Activated CD8-positive, alpha-beta memory T cell treated with anti-CD3 and anti-CD28 coated beads, Interleukin-2, amount 10 ng/mL, durations not matched to agents 7 days and 5 days (primary cell): ENCODE measurements at regions not wholly inside any gene's neighbourhood (a gene's known extent, or its start where the extent isn't known, plus 50 kb on each side); places are given as distances from the start of the nearest gene placed in this dataset.

Experiments used
- ATAC-seq: fragments of 150-1000 bp; cut with Tn5 transposase; one replicate; pipeline ENCODE4 v1.10.0; 2021; ENCODE audit warnings: moderate library complexity
- CTCF ChIA-PET: fragments of 350-600 bp; sonication (Branson Sonifier 250); formaldehyde crosslinking; loops from one replicate; lab custom pipeline; 2021; ENCODE audit warnings: antibody characterized with exemption; lab: Charles Lee
- DNase-seq: peaks from one replicate; pipeline ENCODE4 v3.0.0-alpha.2; 2020
- H3K27ac Mint-ChIP-seq: one replicate; pipeline ENCODE4 v1.8.0; 2021; ENCODE audit warnings: mild to moderate bottlenecking, mixed read lengths
- H3K27me3 Mint-ChIP-seq: one replicate; pipeline ENCODE4 v1.8.0; 2021; ENCODE audit warnings: mixed read lengths
- H3K36me3 Mint-ChIP-seq: one replicate; pipeline ENCODE4 v1.8.0; 2021; ENCODE audit warnings: mild to moderate bottlenecking, mixed read lengths
- H3K4me1 Mint-ChIP-seq: one replicate; pipeline ENCODE4 v1.8.0; 2021; ENCODE audit warnings: mixed read lengths
- H3K4me3 Mint-ChIP-seq: one replicate; pipeline ENCODE4 v1.8.0; 2021; ENCODE audit warnings: mild to moderate bottlenecking, moderate library complexity, mixed read lengths
- H3K9me3 Mint-ChIP-seq: one replicate; pipeline ENCODE4 v1.8.0; 2022; ENCODE audit warnings: low read depth, mixed read lengths

- ATAC-seq (no peak), DNase-seq (no peak)
- no peak overlapping the region for H3K27ac Mint-ChIP-seq
- no peak overlapping the region for H3K4me3 Mint-ChIP-seq
- H3K36me3 Mint-ChIP-seq: no peaks in the 10 kb centered on the region
- peaks cover 5% of the 10 kb centered on the region for H3K27me3 Mint-ChIP-seq
- CTCF ChIA-PET: no interaction called here
- no peaks in the 10 kb centered on the region for H3K9me3 Mint-ChIP-seq
- no peaks in the 10 kb centered on the region for H3K4me1 Mint-ChIP-seq
Observed at GRCh38 chr5:10921160-10921559, 160.1 kb upstream of the DAP start.

GRCh38 chr5:10920400-10920799 lies 159.4 kb upstream of the DAP start:
- H3K4me3 Mint-ChIP-seq: no peak overlapping the region
- no peaks in the 10 kb centered on the region for H3K4me1 Mint-ChIP-seq
- no peak overlapping the region for H3K27ac Mint-ChIP-seq
- no peak for DNase-seq
- ATAC-seq: no peak
- CTCF ChIA-PET: no interaction called here
- no peaks in the 10 kb centered on the region for H3K36me3 Mint-ChIP-seq
- H3K27me3 Mint-ChIP-seq: peaks cover 5% of the 10 kb centered on the region
- no peaks in the 10 kb centered on the region for H3K9me3 Mint-ChIP-seq

- Mint-ChIP-seq H3K4me1 (no peaks in the 10 kb centered on the region), H3K9me3 (no peaks in the 10 kb centered on the region), H3K4me3 (no peak overlapping the region), H3K27me3 (peaks cover 4% of the 10 kb centered on the region), H3K27ac (no peak overlapping the region), H3K36me3 (no peaks in the 10 kb centered on the region)
- no peak for ATAC-seq
- CTCF ChIA-PET: no interaction called here
- no peak for DNase-seq
Observed at GRCh38 chr5:10914741-10915480, 153.9 kb upstream of the DAP start.

GRCh38 chr5:10913841-10914240 lies 152.8 kb upstream of the DAP start:
- CTCF ChIA-PET: no interaction called here
- no peaks in the 10 kb centered on the region for H3K9me3 Mint-ChIP-seq
- peaks cover 4% of the 10 kb centered on the region for H3K27me3 Mint-ChIP-seq
- no peaks in the 10 kb centered on the region for H3K4me1 Mint-ChIP-seq
- no peak overlapping the region for H3K27ac Mint-ChIP-seq
- no peak overlapping the region for H3K4me3 Mint-ChIP-seq
- DNase-seq (no peak), ATAC-seq (no peak)
- no peaks in the 10 kb centered on the region for H3K36me3 Mint-ChIP-seq

GRCh38 chr5:10913181-10913810 lies 152.3 kb upstream of the DAP start:
- CTCF ChIA-PET: no interaction called here
- DNase-seq: no peak
- Mint-ChIP-seq H3K4me3 (no peak overlapping the region), H3K4me1 (no peaks in the 10 kb centered on the region), H3K9me3 (no peaks in the 10 kb centered on the region), H3K27ac (no peak overlapping the region), H3K36me3 (no peaks in the 10 kb centered on the region), H3K27me3 (peaks cover 4% of the 10 kb centered on the region)
- no peak for ATAC-seq

GRCh38 chr5:10912435-10912834 lies 151.4 kb upstream of the DAP start:
- CTCF ChIA-PET: no interaction called here
- H3K27ac Mint-ChIP-seq: no peak overlapping the region
- H3K4me1 Mint-ChIP-seq: no peaks in the 10 kb centered on the region
- H3K27me3 Mint-ChIP-seq: peaks cover 4% of the 10 kb centered on the region
- H3K9me3 Mint-ChIP-seq: no peaks in the 10 kb centered on the region
- no peak for ATAC-seq
- H3K4me3 Mint-ChIP-seq: no peak overlapping the region
- no peaks in the 10 kb centered on the region for H3K36me3 Mint-ChIP-seq
- no peak for DNase-seq

GRCh38 chr5:10910261-10910660 lies 149.2 kb upstream of the DAP start:
- DNase-seq (no peak), ATAC-seq (no peak)
- Mint-ChIP-seq H3K27ac (no peak overlapping the region), H3K4me3 (no peak overlapping the region), H3K4me1 (no peaks in the 10 kb centered on the region), H3K9me3 (no peaks in the 10 kb centered on the region), H3K27me3 (peaks cover 9% of the 10 kb centered on the region), H3K36me3 (no peaks in the 10 kb centered on the region)
- CTCF ChIA-PET: no interaction called here

- no peak for ATAC-seq
- Mint-ChIP-seq H3K4me3 (no peak overlapping the region), H3K27me3 (peaks cover 7% of the 10 kb centered on the region), H3K9me3 (no peaks in the 10 kb centered on the region), H3K36me3 (no peaks in the 10 kb centered on the region), H3K4me1 (no peaks in the 10 kb centered on the region), H3K27ac (no peak overlapping the region)
- CTCF ChIA-PET: no interaction called here
- no peak for DNase-seq
Observed at GRCh38 chr5:10904862-10905432, 143.9 kb upstream of the DAP start.

- Mint-ChIP-seq H3K36me3 (no peaks in the 10 kb centered on the region), H3K4me1 (no peaks in the 10 kb centered on the region), H3K27me3 (peaks cover 7% of the 10 kb centered on the region), H3K4me3 (no peak overlapping the region), H3K27ac (no peak overlapping the region), H3K9me3 (no peaks in the 10 kb centered on the region)
- ATAC-seq: no peak
- DNase-seq: no peak
- CTCF ChIA-PET: no interaction called here
Observed at GRCh38 chr5:10903786-10904560, 142.9 kb upstream of the DAP start.

GRCh38 chr5:10902145-10902544 lies 141.1 kb upstream of the DAP start:
- Mint-ChIP-seq H3K9me3 (no peaks in the 10 kb centered on the region), H3K27ac (no peak overlapping the region), H3K36me3 (no peaks in the 10 kb centered on the region), H3K4me1 (no peaks in the 10 kb centered on the region), H3K27me3 (peaks cover 7% of the 10 kb centered on the region), H3K4me3 (no peak overlapping the region)
- DNase-seq (no peak), ATAC-seq (no peak)
- CTCF ChIA-PET: no interaction called here

GRCh38 chr5:10898514-10898913 lies 137.5 kb upstream of the DAP start:
- H3K9me3 Mint-ChIP-seq: no peaks in the 10 kb centered on the region
- DNase-seq: no peak
- no peak overlapping the region for H3K27ac Mint-ChIP-seq
- H3K27me3 Mint-ChIP-seq: no peaks in the 10 kb centered on the region
- H3K36me3 Mint-ChIP-seq: no peaks in the 10 kb centered on the region
- no peak overlapping the region for H3K4me3 Mint-ChIP-seq
- no peak for ATAC-seq
- CTCF ChIA-PET: interaction anchor here (1.2 kb wide), 1 partner anchor 34 kb away, joined by 3 read pairs; no protein-coding TSS in a partner anchor
- H3K4me1 Mint-ChIP-seq: no peaks in the 10 kb centered on the region

- H3K27ac Mint-ChIP-seq: no peak overlapping the region
- H3K9me3 Mint-ChIP-seq: no peaks in the 10 kb centered on the region
- CTCF ChIA-PET: no interaction called here
- no peak overlapping the region for H3K4me3 Mint-ChIP-seq
- H3K4me1 Mint-ChIP-seq: no peaks in the 10 kb centered on the region
- no peak for DNase-seq
- no peak for ATAC-seq
- no peaks in the 10 kb centered on the region for H3K27me3 Mint-ChIP-seq
- no peaks in the 10 kb centered on the region for H3K36me3 Mint-ChIP-seq
Observed at GRCh38 chr5:10896016-10896415, 135.0 kb upstream of the DAP start.

- H3K27ac Mint-ChIP-seq: no peak overlapping the region
- H3K9me3 Mint-ChIP-seq: no peaks in the 10 kb centered on the region
- no peak for ATAC-seq
- H3K27me3 Mint-ChIP-seq: no peaks in the 10 kb centered on the region
- no peak overlapping the region for H3K4me3 Mint-ChIP-seq
- DNase-seq: no peak
- CTCF ChIA-PET: no interaction called here
- H3K36me3 Mint-ChIP-seq: no peaks in the 10 kb centered on the region
- H3K4me1 Mint-ChIP-seq: no peaks in the 10 kb centered on the region
Observed at GRCh38 chr5:10894445-10895054, 133.5 kb upstream of the DAP start.
